ENCODE measurements at regions not wholly inside any gene's neighbourhood (a gene's known extent, or its start where the extent isn't known, plus 50 kb on each side); places are given as distances from the start of the nearest gene placed in this dataset.

DNA sequence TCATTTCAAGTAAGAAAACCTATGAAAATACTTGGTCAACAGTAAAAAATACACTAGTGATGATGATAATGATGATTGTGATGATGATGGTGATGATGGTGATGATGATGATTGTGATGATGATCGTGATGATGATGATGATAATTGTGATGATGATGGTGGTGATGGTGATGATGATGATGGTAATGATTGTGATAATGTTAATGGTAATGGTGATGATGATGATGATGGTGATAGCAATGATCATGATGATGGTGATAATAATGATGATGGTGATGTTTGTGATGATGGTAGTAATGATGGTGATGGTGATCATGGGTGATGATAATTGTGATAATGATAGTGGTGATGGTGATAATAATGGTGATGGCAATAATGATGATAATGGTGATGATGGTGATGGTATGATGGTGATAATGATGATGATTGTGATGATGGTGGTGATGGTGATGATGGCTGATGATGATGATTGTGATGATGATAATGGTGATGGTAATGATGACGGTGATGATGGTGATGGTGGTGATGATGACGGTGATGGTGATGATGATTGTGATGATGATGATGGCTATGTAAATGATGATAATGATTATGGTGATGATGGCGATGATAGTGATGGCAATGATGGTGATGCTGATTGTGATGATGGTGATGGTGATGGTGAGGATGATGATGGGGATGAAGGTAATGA, 62.1 kb downstream of the VCX3A start:
- BruUV-seq (replicated peaks), result no TSS peak
- POLR2A ChIA-PET, result no interaction called here
- Histone ChIP-seq H3K79me2 (ENCODE audit: control insufficient read depth, insufficient read depth, low read length) (no peaks in the 10 kb centered on the region), H3K9me1 (replicated peaks; ENCODE audit: control insufficient read depth, extremely low read depth, insufficient read depth, low read length) (no peaks in the 10 kb centered on the region), H3K9ac (replicated peaks; ENCODE audit: extremely low read depth, insufficient read depth, low read length) (no peak overlapping the region), H3K4me1 (ENCODE audit: control insufficient read depth, extremely low read depth, insufficient read depth, low read length) (no peaks in the 10 kb centered on the region), H2AFZ (ENCODE audit: low read depth, low read length) (no peak overlapping the region), H3K36me3 (ENCODE audit: control insufficient read depth in 2 of 2, extremely low read depth in 1 of 2, insufficient read depth in 2 of 2, low read length in 2 of 2) (no peaks in the 10 kb centered on the region), H3K4me3 (replicated peaks in 1 of 3; ENCODE audit: insufficient read depth in 1 of 3, low read depth in 1 of 3, low read length in 3 of 3) (no peak overlapping the region), H3K4me2 (ENCODE audit: insufficient read depth, low read length) (no peak overlapping the region), H3K27me3 (ENCODE audit: control insufficient read depth in 2 of 2, insufficient read depth in 2 of 2, low read length in 2 of 2) (no peaks in the 10 kb centered on the region), H3K27ac (ENCODE audit: insufficient read depth, low read depth, low read length) (no peak overlapping the region), H3K9me3 (replicated peaks; ENCODE audit: control insufficient read depth, insufficient read depth, low read length) (no peaks in the 10 kb centered on the region), H4K20me1 (replicated peaks; ENCODE audit: control insufficient read depth, extremely low read depth, insufficient read depth, low read length) (no peaks in the 10 kb centered on the region)
- no peak for TF ChIP-seq GATA2 (IDR thresholded peaks at IDR 0.05; ENCODE audit: insufficient read depth, insufficient read length, low read depth, low read length)
- no peak for TF ChIP-seq JUN (IDR thresholded peaks at IDR 0.05; ENCODE audit: borderline replicate concordance, insufficient read depth, insufficient read length, low read depth)
- TF ChIP-seq POLR2AphosphoS5 (IDR thresholded peaks at IDR 0.05; ENCODE audit: insufficient read depth, low read depth, low read length), result no peak
- TF ChIP-seq, protein P1, sequence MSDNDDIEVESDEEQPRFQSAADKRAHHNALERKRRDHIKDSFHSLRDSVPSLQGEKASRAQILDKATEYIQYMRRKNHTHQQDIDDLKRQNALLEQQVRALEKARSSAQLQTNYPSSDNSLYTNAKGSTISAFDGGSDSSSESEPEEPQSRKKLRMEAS (IDR thresholded peaks at IDR 0.05; ENCODE audit: insufficient read depth, insufficient read length), result no peak
- TF ChIP-seq, protein P2, sequence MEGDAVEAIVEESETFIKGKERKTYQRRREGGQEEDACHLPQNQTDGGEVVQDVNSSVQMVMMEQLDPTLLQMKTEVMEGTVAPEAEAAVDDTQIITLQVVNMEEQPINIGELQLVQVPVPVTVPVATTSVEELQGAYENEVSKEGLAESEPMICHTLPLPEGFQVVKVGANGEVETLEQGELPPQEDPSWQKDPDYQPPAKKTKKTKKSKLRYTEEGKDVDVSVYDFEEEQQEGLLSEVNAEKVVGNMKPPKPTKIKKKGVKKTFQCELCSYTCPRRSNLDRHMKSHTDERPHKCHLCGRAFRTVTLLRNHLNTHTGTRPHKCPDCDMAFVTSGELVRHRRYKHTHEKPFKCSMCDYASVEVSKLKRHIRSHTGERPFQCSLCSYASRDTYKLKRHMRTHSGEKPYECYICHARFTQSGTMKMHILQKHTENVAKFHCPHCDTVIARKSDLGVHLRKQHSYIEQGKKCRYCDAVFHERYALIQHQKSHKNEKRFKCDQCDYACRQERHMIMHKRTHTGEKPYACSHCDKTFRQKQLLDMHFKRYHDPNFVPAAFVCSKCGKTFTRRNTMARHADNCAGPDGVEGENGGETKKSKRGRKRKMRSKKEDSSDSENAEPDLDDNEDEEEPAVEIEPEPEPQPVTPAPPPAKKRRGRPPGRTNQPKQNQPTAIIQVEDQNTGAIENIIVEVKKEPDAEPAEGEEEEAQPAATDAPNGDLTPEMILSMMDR (IDR thresholded peaks at IDR 0.05; ENCODE audit: extremely low read depth in 1 of 2, insufficient read depth in 1 of 2, low read depth in 1 of 2, low read length in 2 of 2), result no peak
- no peak for TF ChIP-seq FOS (IDR thresholded peaks at IDR 0.05; ENCODE audit: borderline replicate concordance, insufficient read depth, low read length)
- no peak for TF ChIP-seq MYC (IDR thresholded peaks at IDR 0.05; ENCODE audit: low read depth, low read length)
- TF ChIP-seq POLR2A (IDR thresholded peaks at IDR 0.05; ENCODE audit: low read depth, low read length), result no peak
- no peak for TF ChIP-seq EZH2 (IDR thresholded peaks at IDR 0.05; ENCODE audit: borderline replicate concordance, low read depth, low read length, severe bottlenecking)
- dilution Hi-C loops (cut with MboI; ENCODE audit: extremely low pct_ligation_motif_present, low sequenced_read_pairs) (no loop called here), intact Hi-C loops (cut with micrococcal nuclease) (no loop called here)
- FAIRE-seq, result no peak
- CTCF ChIA-PET, result no interaction called here
- no peak for DNase-seq (ENCODE audit: low read depth, low spot score)
